ENCODE measurements at regions not wholly inside any gene's neighbourhood (a gene's known extent, or its start where the extent isn't known, plus 50 kb on each side); places are given as distances from the start of the nearest gene placed in this dataset.

DNA sequence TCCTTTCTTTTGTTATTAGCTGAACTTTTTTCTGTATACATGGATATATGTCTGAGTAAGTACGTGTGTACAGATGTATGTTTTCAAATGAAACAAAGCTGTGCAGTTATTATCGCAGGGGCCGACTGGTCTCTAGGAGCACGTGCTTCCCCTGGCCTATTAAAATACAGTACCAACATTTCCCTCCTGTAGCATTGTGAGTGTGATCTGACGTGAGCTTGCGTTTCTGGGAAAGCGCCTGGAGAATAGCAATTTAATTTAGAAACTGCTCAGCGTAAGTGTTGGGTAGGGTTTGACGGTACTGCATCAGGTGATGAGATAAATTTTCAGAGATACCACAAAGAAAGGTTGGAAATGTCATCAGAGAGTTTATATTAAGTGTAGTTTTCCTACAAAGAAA is 173.3 kb downstream of the FBXO8 start:
- TF ChIP-seq TAF1 (IDR thresholded peaks at IDR 0.05; ENCODE audit: borderline replicate concordance, insufficient read depth, low read length) (no peak), FOXP2 (optimal IDR thresholded peaks at IDR 0.05; ENCODE audit: borderline replicate concordance, extremely low read depth, extremely low read length, insufficient read depth) (no peak), SIN3A (IDR thresholded peaks at IDR 0.05; ENCODE audit: borderline replicate concordance, insufficient read depth, low read length) (no peak), POLR2AphosphoS5 (IDR thresholded peaks at IDR 0.05; ENCODE audit: low read depth, low read length) (no peak)
- TF ChIP-seq, protein P1, sequence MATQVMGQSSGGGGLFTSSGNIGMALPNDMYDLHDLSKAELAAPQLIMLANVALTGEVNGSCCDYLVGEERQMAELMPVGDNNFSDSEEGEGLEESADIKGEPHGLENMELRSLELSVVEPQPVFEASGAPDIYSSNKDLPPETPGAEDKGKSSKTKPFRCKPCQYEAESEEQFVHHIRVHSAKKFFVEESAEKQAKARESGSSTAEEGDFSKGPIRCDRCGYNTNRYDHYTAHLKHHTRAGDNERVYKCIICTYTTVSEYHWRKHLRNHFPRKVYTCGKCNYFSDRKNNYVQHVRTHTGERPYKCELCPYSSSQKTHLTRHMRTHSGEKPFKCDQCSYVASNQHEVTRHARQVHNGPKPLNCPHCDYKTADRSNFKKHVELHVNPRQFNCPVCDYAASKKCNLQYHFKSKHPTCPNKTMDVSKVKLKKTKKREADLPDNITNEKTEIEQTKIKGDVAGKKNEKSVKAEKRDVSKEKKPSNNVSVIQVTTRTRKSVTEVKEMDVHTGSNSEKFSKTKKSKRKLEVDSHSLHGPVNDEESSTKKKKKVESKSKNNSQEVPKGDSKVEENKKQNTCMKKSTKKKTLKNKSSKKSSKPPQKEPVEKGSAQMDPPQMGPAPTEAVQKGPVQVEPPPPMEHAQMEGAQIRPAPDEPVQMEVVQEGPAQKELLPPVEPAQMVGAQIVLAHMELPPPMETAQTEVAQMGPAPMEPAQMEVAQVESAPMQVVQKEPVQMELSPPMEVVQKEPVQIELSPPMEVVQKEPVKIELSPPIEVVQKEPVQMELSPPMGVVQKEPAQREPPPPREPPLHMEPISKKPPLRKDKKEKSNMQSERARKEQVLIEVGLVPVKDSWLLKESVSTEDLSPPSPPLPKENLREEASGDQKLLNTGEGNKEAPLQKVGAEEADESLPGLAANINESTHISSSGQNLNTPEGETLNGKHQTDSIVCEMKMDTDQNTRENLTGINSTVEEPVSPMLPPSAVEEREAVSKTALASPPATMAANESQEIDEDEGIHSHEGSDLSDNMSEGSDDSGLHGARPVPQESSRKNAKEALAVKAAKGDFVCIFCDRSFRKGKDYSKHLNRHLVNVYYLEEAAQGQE (IDR thresholded peaks at IDR 0.05; ENCODE audit: insufficient read depth in 1 of 2, low read depth in 2 of 2, low read length in 2 of 2): no peak

DNA sequence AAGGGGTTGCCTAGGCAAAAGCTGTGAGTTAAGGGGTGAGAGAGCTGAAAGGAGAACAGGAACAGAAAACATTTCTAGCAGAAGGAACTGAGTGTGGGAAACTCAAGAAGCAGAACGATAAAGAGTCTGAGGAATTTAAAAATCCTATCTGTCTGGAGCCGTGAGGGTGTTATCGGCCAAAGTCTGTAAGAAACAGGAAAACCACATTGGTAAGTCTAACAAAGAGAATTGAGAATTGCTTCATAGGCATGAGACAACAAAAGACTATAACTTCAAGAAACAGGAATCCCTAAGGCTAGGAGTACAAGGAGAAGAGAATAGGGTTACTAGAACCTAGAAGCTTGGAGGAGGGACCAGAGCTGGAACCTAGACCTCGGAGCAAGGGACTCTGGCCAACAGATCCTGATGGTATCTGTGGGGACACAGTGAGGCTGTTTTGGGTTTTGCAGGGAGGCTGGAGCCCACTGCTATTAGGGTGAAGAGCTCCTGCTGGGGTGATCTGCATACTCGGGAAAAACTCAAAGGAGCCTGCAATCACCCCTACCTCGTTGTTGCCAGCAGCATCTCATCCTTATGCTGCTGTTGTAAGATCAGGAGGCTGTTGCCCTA is 175.6 kb downstream of the FBXO8 start:
- TF ChIP-seq TAF1 (IDR thresholded peaks at IDR 0.05; ENCODE audit: borderline replicate concordance, insufficient read depth, low read length) (no peak), SIN3A (IDR thresholded peaks at IDR 0.05; ENCODE audit: borderline replicate concordance, insufficient read depth, low read length) (no peak), FOXP2 (optimal IDR thresholded peaks at IDR 0.05; ENCODE audit: borderline replicate concordance, extremely low read depth, extremely low read length, insufficient read depth) (no peak), POLR2AphosphoS5 (IDR thresholded peaks at IDR 0.05; ENCODE audit: low read depth, low read length) (no peak)
- TF ChIP-seq, protein P1 (IDR thresholded peaks at IDR 0.05; ENCODE audit: insufficient read depth in 1 of 2, low read depth in 2 of 2, low read length in 2 of 2): no peak

DNA sequence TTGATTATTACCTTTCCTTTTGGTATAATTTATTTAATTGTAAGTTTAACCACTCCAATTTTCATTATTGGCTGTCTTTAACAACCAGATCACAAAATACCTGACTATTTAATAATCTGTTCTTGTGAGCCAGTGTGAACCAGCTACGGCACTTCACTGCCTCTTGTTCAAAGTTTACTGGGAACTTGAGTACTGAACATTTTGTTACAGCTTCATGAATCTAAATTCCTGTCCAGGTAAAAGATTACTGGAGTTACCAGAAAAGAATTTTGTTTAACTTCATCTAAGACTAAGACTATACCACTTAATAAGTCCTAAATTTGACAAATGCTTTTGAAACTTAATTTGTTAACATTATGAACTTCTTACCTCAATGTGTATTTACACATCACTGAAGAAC is 178.3 kb downstream of the FBXO8 start:
- TF ChIP-seq, protein P1 (IDR thresholded peaks at IDR 0.05; ENCODE audit: insufficient read depth in 1 of 2, low read depth in 2 of 2, low read length in 2 of 2): no peak

DNA sequence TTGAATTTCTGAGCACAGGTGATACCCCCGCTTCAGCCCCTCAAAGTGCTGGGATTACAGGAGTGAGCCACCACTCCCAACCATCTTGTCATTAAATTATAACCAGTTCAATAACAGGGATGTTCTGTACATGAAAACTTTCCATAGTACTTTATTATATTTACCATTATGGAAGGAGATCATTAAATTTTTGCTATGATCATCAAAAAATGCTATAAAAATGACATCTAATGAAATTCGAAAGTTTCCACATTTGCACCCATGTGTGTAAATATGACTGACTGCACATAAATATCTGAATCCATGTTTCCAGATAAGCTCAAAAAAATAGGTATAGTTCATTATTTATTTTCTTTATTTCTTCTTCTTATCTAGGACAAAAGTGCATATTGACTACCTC is 182.6 kb downstream of the FBXO8 start:
- TF ChIP-seq TAF1 (IDR thresholded peaks at IDR 0.05; ENCODE audit: borderline replicate concordance, insufficient read depth, low read length) (no peak), FOXP2 (optimal IDR thresholded peaks at IDR 0.05; ENCODE audit: borderline replicate concordance, extremely low read depth, extremely low read length, insufficient read depth) (no peak), POLR2AphosphoS5 (IDR thresholded peaks at IDR 0.05; ENCODE audit: low read depth, low read length) (no peak), SIN3A (IDR thresholded peaks at IDR 0.05; ENCODE audit: borderline replicate concordance, insufficient read depth, low read length) (no peak)
- TF ChIP-seq, protein P1 (IDR thresholded peaks at IDR 0.05; ENCODE audit: insufficient read depth in 1 of 2, low read depth in 2 of 2, low read length in 2 of 2): no peak

DNA sequence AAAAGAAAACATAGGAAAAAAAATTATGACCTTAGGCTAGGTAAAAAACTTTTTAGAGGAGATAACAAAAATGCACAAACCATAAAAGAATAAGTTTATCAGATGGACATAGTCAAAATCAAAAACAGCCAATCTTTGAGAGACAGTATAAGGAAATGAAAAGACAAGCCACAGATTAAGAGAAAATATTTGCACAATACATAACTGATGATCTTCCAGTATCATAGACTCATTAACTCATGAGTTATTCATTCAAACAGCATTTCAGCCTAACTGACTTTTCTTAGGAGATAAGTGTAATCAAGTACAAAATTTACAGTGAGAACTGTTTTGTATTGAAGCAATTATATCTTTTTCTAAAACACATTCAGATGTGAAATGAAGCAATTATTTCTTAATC is 183.8 kb downstream of the FBXO8 start:
- TF ChIP-seq SIN3A (IDR thresholded peaks at IDR 0.05; ENCODE audit: borderline replicate concordance, insufficient read depth, low read length): no peak
- no peak for TF ChIP-seq FOXP2 (optimal IDR thresholded peaks at IDR 0.05; ENCODE audit: borderline replicate concordance, extremely low read depth, extremely low read length, insufficient read depth)
- no peak for TF ChIP-seq TAF1 (IDR thresholded peaks at IDR 0.05; ENCODE audit: borderline replicate concordance, insufficient read depth, low read length)
- TF ChIP-seq, protein P1 (IDR thresholded peaks at IDR 0.05; ENCODE audit: insufficient read depth in 1 of 2, low read depth in 2 of 2, low read length in 2 of 2): no peak
- TF ChIP-seq POLR2AphosphoS5 (IDR thresholded peaks at IDR 0.05; ENCODE audit: low read depth, low read length): no peak

Measured in PFSK-1 (cell line).